Activated CD4-positive, alpha-beta T cell treated with anti-CD3 and anti-CD28 coated beads, Interleukin-2, Interleukin-6, amounts not matched to agents 100 ng/mL and 50 ng/mL, durations not matched to agents 16 hours and 8 hours (primary cell): ENCODE measurements at regions not wholly inside any gene's neighbourhood (a gene's known extent, or its start where the extent isn't known, plus 50 kb on each side); places are given as distances from the start of the nearest gene placed in this dataset.
A peak's percentile ranks its signal among the peaks of the same experiment; 100 is the strongest.

ENCODE experiments used
- DNase-seq: peaks from one replicate; pipeline ENCODE4 v3.0.0-alpha.2; 2020

GRCh38 chr2:238655974-238656722 lies 191.7 kb upstream of the TWIST2 start:
- DNase-seq = no peak

DNA sequence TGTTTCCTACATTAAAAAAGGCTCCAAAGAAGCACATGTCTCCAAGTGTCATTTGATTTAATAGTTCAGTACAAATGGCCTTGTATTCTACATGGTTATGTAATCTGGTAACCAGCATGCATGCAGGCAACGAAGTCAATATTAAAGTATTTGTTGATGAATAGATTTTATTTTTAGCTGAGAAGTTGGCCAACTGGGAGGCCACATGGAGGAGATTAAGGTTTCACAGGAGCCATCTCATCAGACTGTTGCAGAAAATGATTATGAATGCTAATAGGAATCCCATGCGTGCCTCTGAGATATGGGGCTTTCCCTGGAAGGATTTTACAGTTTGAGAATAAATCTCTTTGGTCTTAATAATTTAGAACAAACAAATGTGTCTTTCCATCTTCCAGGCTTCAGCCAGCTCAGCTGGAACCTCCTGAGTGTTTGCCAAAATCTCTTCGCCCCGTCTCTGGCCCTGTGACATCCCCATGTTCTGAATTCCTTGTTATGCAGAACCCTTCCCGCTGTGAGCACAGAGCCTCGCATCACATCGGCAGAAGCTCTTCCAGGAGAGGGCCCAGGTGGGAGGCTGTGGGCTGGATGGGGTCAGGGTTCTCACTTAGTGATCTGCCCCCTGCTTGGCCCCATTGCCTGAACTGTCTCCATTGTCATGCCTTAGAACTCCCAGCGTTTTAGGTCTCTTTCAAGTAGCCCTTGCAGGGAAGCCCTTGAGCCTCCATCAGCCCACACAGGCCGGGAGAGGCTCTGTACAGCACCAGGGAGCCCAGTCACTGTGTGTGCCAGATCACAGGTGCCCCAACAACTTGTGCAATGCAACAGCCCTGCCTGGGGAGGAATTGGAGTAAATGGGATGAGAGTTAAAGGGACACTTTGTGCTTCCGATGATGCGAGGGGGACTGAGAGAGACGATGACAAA lies 190.5 kb upstream of the TWIST2 start:
- no peak for DNase-seq

DNA sequence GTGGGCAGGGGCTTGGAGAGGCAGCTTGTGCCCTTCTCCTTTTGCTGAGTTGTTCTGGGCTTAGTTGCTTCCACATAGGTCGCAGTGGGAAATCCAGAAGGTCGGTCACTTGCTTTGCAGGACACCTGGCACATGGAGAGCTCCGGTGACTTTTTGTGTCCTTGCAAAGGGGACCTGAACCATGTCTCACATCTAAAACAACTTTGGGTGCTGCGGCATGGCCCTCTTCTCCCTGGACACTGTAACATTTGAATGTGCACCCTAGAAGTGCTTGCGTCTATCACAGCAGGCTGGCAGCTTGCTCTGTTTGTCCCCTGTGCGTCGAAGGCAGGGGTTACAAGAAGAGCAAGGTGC lies 189.9 kb upstream of the TWIST2 start:
- no peak for DNase-seq

- DNase-seq = no peak
Measured at GRCh38 chr2:238658820-238659219, 189.1 kb upstream of the TWIST2 start.

DNA sequence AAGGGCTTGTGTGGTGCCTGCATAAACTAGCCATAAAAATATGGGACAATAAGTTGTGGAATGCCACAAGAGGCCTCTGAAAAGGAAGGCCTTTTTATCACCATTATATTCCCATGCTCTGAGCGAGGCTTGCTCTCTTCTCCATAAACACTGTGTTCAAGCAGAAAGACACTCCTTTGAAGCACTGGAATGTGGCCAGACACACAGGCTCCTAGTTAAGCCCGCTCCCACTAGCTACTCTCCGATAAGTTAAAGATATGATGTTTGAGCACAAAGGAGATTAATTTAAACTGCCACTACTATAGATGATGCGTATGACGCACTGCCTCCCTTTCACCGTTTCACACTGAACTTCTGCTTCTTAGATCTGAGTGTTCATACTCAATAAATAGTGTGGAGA lies 188.7 kb upstream of the TWIST2 start:
- DNase-seq = no peak

DNA sequence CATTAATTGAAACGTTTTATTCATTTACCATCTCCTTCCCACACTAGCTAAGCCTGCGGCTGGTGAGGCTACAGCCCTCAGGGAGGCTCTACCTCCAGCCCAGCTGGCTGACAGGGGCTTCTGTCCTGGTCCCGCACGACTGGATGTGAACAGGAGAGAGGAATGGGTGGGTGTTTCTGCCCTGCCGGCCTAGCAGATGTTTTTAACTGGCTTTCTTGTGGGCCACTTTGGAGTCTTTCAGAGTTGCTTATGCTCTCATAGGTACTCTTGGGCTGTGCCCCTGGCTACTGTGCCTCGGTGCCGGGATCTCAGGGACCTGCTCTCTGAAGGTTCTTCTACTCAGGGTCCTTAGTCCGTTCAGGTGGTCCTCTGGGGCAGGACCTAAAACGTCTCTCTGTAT lies 184.3 kb upstream of the TWIST2 start:
- DNase-seq = no peak

GRCh38 chr2:238665919-238666318 lies 182.0 kb upstream of the TWIST2 start:
- DNase-seq = no peak

DNA sequence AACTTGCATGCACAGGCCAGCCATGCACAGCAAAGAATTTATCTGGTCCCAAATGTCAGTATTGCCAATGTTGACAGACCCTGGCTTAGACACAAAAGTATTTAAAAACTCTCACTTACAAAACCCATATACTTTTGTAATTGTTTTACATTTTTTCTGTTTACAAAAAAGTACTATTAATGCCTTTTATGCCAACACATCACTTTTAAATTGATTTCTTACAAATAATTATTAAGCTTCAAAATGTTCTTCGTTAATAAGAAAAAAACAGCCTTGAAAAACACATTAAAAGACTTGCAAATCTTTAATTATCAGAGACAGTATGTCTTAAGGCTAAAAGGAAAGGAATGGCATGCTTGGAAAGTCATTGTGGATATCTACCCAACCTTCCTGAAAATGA lies 181.3 kb upstream of the TWIST2 start:
- DNase-seq = no peak

GRCh38 chr2:238667008-238667407 lies 180.9 kb upstream of the TWIST2 start:
- no peak for DNase-seq

GRCh38 chr2:238667639-238668038 lies 180.2 kb upstream of the TWIST2 start:
- no peak for DNase-seq

DNA sequence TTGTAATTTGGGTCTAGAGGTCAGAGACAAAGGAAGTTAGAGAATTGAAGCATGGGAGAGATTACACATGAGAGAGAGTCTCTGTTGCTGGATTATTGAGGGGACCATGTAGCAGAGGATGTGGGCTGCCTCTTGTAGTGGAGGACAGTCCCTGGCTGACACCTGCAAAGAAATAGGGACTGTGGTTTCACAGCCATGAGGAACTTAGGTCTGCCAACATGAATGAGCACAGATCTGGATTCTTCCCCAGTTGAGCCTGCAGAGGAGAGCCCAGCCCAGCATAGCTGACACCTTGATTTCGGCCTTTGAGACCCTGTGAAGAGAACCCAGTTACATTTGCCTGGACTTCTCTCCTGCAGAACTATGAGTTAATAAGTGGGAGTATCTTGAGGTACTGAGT lies 179.5 kb upstream of the TWIST2 start:
- DNase-seq = no peak

DNA sequence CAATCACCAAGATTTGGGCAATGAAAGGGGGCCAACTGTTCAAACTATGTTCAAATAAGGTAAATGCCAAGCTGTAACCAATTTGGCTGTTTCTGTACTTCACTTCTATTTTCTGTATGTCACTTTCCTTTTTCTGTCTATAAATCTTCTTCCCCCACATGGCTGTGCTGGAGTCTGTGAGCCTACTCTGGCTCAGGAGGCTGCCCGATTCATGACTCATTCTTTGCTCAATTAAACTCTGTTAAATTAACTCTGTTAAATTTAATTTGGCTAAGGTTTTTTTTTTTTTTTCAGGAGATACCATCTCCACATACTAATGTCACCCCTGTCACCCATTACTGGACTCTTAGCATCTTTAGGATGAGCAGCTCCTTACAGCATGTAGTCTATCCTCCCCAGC lies 178.8 kb upstream of the TWIST2 start:
- DNase-seq = no peak

- no peak for DNase-seq
Measured at GRCh38 chr2:238669581-238670080, 178.3 kb upstream of the TWIST2 start.

DNA sequence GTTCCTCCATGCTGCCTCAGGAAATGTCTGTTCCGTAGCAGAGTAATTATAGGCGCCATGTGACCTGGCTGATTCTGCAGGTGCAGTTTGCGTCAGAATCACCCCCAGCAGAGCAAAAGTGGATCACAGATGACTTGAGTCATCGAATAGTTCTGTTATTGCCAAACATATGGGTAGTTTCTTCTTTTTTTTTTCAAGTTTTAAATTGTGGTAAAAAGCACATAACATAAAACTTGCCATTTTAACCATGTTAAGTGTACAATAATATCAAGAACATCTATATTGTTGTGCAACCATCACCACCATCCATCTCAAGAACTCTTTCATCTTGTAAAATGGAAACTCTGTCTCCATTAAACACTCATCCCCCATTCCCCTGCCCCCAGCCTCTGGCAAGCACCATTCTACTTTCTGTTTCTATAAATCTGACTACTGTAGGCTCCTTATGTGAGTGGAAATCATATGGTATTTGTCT lies 177.7 kb upstream of the TWIST2 start:
- DNase-seq = peak; percentile 53

DNA sequence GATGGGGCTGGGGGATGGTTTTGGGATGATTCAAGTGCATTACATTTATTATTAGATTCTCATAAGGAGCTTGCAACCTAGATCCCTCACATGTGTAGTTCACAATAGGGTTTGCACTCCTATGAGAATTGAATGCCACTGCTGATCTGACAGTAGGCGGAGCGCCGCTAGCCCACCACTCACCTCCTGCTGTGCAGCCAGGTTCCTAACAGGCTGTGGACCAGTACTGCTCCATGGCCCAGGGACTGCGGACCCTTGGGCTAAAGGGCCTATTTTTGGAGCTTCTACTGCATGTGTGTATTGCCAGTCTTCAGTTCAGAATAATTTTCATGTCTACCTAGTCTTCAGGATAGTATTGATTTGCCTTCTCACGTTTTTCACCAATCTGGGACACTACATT lies 165.3 kb upstream of the TWIST2 start:
- DNase-seq = no peak

DNA sequence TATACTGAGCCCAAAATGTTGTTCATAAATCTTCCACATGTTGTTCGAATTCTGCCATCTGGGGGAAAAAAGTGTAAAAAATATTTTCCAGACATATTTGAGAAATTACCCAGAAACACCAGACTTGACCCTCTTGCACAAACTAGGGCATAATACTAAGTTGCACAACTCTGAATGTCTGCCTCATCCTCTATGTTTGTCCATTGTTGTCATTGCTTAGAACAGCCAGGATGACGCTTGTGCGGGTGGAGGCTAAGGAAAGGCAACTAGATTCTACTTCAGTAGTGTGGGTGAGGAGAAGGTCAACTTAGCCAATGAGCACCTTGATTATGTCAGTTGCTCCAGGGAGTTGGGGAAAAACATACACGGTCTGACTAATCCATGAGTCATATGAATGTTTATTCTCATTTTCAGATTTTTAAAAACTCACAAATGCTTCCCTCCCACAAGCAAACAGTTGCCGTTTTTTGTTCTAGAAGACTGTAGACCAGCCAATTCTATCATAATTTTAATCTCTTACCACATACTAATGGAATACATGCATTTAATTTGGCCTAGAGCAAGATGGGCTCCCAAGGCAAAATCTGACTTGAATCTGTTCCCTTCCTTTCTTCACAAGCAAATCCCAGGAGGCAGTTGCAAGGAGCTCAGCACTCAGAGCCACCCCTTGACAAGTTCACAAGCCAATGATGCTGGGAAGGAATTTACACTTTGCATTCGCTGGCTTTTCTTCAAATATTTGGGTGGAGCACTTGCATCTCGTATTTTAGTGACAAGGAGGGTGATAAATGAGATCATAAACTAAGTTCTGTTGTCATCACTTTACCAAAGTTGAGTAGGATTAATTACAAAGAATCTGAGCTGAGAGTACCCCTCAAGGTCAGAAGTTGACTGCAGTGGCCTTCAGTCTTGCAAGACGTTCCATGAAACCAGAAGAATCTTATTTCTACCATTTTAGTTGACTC lies 163.2 kb upstream of the TWIST2 start:
- peak; percentile 35 for DNase-seq

DNA sequence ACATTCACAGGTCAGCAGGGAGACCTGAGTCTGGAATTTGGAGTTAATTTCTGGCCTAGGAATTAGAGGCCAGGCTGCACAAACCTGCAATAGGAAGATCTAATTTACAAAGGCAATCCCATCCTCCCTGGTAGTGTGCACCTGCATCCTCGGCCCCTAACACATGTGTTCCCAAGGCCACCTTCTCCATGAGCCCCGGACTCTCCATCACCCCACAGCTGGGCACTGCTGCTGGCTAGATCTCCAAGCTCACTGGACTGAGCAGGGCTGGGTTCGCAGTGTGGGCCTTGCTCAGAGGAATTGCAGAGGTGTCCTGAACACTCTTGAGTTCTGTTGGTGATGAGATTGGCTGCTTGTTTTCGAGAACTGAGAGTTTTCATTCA lies 162.6 kb upstream of the TWIST2 start:
- DNase-seq = no peak

DNA sequence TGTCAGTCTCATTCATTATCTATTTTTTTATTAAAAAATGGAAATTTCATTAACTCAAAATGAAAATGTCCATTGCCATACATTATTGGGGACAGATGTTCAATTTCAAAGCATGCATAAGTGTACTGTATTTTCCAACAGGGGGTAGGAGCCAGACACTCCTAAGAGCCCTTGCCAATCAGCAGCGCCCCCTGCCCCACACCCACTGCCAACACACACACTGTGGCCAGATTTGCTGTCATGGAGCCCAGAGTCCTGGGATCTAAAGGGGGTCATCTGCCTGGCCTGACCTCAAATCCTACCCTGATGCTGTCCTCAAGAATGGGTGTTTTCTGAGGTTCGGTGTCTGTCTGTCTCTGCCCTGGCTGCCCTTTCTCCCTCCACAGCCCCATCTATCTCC lies 162.2 kb upstream of the TWIST2 start:
- no peak for DNase-seq

- DNase-seq = no peak
Measured at GRCh38 chr2:238686223-238686622, 161.7 kb upstream of the TWIST2 start.

DNA sequence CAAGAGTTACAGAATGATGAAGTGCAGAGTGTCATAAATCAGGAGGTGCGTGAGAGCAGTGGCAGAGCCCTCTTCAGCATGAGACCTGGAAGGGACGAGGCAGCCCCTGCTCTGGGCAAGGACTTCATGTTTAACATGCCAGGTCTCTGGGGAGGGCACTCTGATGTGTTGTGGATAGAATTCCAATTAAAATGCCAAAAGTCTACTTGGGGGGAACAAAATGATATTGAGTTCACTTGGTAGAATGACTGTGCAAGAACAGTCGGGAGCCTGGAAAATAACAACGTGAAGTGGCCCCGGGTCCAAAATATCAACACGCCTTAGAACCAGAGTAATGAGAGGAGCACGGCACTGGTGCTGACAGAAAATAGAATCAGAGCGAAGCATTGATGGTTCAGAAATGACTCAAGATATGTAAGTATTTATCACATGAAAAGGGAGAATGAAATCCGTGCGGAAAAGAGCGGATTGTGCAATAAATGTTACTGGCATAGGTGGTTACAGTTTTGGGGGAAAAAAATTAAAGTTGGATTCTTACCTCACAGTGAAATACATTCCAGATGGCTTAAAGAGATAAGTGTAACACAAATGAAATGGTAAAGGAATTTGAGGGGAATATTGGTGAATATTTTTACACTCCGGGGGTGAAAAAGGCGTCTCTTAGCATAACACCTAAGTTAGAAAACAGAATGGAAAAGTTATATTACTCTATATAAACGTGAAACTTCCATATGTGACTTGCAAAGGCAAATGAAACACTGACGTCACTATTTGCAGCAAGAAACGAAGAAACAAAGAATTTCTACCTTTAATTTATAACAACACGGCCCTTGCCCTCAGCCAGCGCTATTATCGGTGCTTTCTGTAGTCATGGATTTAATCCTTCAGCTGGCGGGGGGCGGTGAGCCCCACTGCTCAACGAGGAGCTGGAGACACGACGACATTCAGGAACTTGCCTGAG lies 159.4 kb upstream of the TWIST2 start:
- no peak for DNase-seq

- no peak for DNase-seq
Measured at GRCh38 chr2:238689331-238689730, 158.6 kb upstream of the TWIST2 start.
